Uterus (tissue), 2 donors: ENCODE measurements at regions not wholly inside any gene's neighbourhood (a gene's known extent, or its start where the extent isn't known, plus 50 kb on each side); places are given as distances from the start of the nearest gene placed in this dataset.

Source experiments
- CTCF ChIP-seq, 4 experiments: fragments of 200-600 bp in 2 of 4; fragments of 450-650 bp in 2 of 4; sonication (generic) in 2 of 4; IDR thresholded peaks; one replicate each; pipeline ENCODE4 v1.5.1; 2016 to 2019; ENCODE audit warnings: antibody characterized with exemption in 4 of 4, mild to moderate bottlenecking in 2 of 4, moderate library complexity in 1 of 4
- POLR2A ChIP-seq, 2 donors: fragments of 450-650 bp; IDR thresholded peaks; one replicate each; pipeline ENCODE4 v1.6.1; 2016; ENCODE audit warnings: antibody characterized with exemption in 2 of 2, mild to moderate bottlenecking in 1 of 2, moderate library complexity in 1 of 2

DNA sequence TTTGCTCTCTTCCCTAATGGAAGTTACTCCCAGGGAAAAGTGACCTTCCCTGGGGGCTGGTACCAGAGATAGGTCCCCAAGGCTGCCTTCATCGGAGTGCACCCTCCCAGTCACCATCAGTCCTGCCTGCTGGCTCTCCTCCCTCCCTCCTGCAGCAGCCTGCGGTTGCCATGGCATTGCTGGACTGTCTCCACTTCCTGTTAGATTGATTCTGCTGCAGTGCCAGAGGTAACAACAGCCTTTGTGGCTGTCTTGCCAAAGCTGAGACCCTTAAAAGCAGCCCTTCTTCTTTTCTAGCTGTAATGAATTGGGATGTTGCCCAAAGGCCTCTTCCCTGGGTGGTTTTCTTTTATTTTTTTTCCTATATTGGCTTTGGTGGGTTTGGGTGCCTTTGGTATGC, 78.1 kb upstream of the PRLR start:
- TF ChIP-seq CTCF (IDR thresholded peaks at IDR 0.05) (no peak), POLR2A (IDR thresholded peaks at IDR 0.05) (no peak)
